ENCODE measurements at regions not wholly inside any gene's neighbourhood (a gene's known extent, or its start where the extent isn't known, plus 50 kb on each side); places are given as distances from the start of the nearest gene placed in this dataset.

DNA sequence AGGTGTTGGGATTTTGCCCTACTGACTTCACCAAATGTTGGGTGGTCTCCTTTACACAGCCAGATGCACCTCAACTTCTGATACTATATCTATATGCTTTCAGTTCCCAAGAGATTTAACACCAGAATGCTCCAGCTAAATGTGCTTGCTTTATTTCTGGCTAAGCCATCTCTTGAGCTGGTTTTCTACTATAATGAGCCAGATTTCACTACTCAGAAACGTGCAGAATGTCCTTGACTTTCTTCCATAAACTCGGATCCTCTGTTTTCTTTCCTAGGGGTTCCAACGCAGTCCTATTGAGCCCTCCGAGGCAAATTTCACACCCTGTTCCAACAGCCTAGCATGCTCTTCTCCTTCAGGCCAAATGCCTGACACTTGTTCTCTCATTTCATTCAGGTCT lies 200.3 kb downstream of the DPY19L2 start:
- TF ChIP-seq, protein P1, sequence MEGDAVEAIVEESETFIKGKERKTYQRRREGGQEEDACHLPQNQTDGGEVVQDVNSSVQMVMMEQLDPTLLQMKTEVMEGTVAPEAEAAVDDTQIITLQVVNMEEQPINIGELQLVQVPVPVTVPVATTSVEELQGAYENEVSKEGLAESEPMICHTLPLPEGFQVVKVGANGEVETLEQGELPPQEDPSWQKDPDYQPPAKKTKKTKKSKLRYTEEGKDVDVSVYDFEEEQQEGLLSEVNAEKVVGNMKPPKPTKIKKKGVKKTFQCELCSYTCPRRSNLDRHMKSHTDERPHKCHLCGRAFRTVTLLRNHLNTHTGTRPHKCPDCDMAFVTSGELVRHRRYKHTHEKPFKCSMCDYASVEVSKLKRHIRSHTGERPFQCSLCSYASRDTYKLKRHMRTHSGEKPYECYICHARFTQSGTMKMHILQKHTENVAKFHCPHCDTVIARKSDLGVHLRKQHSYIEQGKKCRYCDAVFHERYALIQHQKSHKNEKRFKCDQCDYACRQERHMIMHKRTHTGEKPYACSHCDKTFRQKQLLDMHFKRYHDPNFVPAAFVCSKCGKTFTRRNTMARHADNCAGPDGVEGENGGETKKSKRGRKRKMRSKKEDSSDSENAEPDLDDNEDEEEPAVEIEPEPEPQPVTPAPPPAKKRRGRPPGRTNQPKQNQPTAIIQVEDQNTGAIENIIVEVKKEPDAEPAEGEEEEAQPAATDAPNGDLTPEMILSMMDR (IDR thresholded peaks at IDR 0.05), result no peak
- no peak for TF ChIP-seq POLR2A (IDR thresholded peaks at IDR 0.05)
